ENCODE measurements at regions not wholly inside any gene's neighbourhood (a gene's known extent, or its start where the extent isn't known, plus 50 kb on each side); places are given as distances from the start of the nearest gene placed in this dataset.

- TF ChIP-seq CTCF (IDR thresholded peaks at IDR 0.05) (no peak), EZH2 (IDR thresholded peaks at IDR 0.05; ENCODE audit: borderline replicate concordance, insufficient read depth, low read depth, low read length, poor library complexity, severe bottlenecking) (no peak)
Measured at GRCh38 chr12:59115995-59116394, 195.7 kb upstream of the LRIG3 start.

All from B cell (primary cell).